ENCODE measurements at regions not wholly inside any gene's neighbourhood (a gene's known extent, or its start where the extent isn't known, plus 50 kb on each side); places are given as distances from the start of the nearest gene placed in this dataset.
A peak's percentile ranks its signal among the peaks of the same experiment; 100 is the strongest.

DNA sequence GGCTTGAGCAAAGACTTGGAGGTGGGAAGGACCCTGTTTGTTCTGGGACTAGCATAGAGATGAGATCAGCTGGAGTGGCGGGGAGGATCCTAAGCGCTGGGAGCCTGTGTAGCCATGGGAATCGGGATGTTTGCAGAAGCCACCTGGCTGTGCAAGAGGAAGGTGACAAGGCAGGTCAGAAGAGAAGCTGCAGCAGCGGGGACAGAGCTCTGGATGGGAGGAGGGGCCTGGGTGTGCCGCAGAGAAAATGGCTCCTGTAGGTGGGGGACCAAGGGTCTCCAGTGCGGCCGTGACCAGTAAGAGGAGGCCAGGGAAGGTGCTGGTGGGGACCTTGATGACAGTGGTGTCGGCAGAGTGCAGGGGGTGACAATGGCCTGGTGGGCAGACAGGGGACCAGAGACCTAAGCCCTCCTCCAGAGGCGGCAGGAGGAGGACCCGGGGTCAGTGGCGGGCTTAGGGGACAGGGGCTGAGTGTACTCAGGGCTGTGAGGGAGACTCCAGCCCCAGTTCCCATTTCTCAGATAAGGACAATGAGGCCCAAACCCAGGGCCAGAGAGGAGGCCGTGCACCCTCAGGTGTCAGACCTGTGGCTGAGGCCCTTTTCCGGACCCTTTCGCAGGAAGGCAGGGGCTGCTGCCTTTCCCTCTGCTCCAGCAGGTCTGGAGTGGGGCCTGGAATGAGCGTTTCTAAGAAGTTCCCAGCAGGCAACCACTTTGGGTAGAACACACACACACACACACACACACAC lies 206.6 kb upstream of the RTL1 start:
- Histone ChIP-seq H3K27ac (no peak overlapping the region), H3K36me3 (no peaks in the 10 kb centered on the region), H3K9me3 (no peaks in the 10 kb centered on the region), H3K4me1 (no peaks in the 10 kb centered on the region), H3K27me3 (no peaks in the 10 kb centered on the region), H3K4me3 (no peak overlapping the region)
- DNase-seq (ENCODE audit: low spot score in 2 of 2): peak; percentile 36 to 45
- 90% methylated on average over 15 of the region's 15 CpGs for WGBS
- TF ChIP-seq POLR2A (IDR thresholded peaks at IDR 0.05): no peak
- TF ChIP-seq, protein P1, sequence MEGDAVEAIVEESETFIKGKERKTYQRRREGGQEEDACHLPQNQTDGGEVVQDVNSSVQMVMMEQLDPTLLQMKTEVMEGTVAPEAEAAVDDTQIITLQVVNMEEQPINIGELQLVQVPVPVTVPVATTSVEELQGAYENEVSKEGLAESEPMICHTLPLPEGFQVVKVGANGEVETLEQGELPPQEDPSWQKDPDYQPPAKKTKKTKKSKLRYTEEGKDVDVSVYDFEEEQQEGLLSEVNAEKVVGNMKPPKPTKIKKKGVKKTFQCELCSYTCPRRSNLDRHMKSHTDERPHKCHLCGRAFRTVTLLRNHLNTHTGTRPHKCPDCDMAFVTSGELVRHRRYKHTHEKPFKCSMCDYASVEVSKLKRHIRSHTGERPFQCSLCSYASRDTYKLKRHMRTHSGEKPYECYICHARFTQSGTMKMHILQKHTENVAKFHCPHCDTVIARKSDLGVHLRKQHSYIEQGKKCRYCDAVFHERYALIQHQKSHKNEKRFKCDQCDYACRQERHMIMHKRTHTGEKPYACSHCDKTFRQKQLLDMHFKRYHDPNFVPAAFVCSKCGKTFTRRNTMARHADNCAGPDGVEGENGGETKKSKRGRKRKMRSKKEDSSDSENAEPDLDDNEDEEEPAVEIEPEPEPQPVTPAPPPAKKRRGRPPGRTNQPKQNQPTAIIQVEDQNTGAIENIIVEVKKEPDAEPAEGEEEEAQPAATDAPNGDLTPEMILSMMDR (IDR thresholded peaks at IDR 0.05): no peak
- TF ChIP-seq POLR2AphosphoS5 (IDR thresholded peaks at IDR 0.05): no peak
- no peak for TF ChIP-seq EP300 (IDR thresholded peaks at IDR 0.05)

DNA sequence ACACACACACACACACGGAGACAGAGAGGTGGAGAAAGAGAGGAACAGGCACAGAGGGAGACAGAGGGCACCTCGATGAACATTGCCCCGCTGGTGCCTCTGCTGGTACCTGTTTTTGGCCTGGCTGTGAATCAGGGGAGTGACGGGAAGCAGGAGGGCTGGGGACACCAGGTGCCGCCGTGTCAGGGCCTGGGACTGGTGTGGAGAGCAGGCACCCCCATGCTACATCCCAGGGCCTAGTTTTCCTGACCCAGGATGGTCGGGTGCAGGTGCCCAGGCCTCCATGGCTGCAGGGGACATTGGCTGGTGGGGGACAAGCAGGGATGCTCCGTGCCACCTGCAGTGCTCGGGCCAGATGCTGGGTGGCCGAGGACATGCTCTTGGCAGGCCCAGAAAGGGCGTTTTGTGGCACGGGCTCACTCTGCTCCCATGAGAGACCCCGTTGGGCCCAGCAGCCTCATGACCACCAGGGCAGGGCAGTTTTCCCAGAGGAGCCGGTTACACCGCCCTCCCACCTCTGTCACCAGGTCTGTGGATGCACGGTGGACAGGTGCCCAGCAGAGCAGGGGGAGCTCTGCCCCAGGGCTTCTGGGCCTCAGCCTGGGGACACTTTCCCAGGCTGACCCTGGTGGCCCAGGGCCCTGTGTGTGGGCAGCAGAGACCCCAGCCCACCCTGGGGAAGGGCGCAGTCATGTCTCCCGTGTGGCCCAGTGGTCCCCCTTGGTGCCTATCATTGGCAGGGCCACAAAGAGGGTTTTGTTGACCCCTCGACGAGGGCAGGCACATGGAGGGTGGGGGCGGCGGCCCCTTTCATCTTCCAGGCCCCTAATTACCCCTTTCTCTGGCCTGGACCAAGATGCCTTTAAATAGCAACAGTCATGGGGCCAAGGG lies 207.5 kb upstream of the RTL1 start:
- no peak overlapping the region for H3K4me3 ChIP-seq
- H3K36me3 ChIP-seq: no peaks in the 10 kb centered on the region
- no peaks in the 10 kb centered on the region for H3K27me3 ChIP-seq
- no peaks in the 10 kb centered on the region for H3K9me3 ChIP-seq
- no peaks in the 10 kb centered on the region for H3K4me1 ChIP-seq
- TF ChIP-seq POLR2A (IDR thresholded peaks at IDR 0.05): no peak
- TF ChIP-seq POLR2AphosphoS5 (IDR thresholded peaks at IDR 0.05): no peak
- 58% methylated on average over 11 of the region's 22 CpGs for WGBS
- H3K27ac ChIP-seq: no peak overlapping the region
- peak; percentile 54 to 58 for DNase-seq (ENCODE audit: low spot score in 2 of 2)

DNA sequence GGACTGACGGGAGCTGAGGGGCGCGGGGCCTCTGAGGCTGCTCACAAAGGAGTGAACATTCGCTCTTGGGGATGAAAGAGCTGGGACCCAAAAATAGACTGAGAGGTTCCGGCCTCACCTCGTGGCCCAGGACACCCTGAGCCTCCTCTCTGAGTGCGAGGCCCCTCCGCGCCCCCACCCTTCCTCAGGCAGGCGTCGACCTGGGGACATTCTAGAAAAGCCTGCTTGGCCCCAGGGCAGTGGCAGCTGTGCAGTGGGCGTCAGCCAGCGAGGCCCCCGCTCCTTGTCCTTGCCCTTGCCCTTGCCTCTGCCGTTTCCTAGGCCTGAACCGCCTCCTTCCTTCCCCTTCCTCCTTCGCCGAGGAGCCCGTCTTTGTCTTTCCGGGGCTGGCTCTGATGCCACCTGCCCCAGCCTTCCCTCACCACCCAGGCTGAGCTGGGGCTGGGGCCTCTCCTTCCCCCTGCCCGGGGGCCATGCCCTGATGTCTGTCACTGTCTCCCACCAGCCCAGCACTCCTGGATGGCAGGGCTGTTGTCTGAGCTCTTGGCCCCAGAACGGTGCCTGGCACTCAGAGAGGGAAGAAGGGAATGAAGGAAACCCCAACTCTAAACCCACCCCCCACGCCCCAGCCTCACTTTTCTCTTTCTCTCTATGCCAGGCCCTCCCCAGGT lies 208.2 kb upstream of the RTL1 start:
- peak; percentile 52 to 63 for DNase-seq (ENCODE audit: low spot score in 2 of 2)
- no peaks in the 10 kb centered on the region for H3K36me3 ChIP-seq
- 45% methylated on average over 22 of the region's 23 CpGs for WGBS
- H3K27ac ChIP-seq: no peak overlapping the region
- no peaks in the 10 kb centered on the region for H3K27me3 ChIP-seq
- H3K4me1 ChIP-seq: no peaks in the 10 kb centered on the region
- no peak overlapping the region for H3K4me3 ChIP-seq
- H3K9me3 ChIP-seq: no peaks in the 10 kb centered on the region
- TF ChIP-seq POLR2A (IDR thresholded peaks at IDR 0.05) (no peak), EP300 (IDR thresholded peaks at IDR 0.05) (no peak), POLR2AphosphoS5 (IDR thresholded peaks at IDR 0.05) (no peak)
- TF ChIP-seq, protein P1 (IDR thresholded peaks at IDR 0.05): no peak

DNA sequence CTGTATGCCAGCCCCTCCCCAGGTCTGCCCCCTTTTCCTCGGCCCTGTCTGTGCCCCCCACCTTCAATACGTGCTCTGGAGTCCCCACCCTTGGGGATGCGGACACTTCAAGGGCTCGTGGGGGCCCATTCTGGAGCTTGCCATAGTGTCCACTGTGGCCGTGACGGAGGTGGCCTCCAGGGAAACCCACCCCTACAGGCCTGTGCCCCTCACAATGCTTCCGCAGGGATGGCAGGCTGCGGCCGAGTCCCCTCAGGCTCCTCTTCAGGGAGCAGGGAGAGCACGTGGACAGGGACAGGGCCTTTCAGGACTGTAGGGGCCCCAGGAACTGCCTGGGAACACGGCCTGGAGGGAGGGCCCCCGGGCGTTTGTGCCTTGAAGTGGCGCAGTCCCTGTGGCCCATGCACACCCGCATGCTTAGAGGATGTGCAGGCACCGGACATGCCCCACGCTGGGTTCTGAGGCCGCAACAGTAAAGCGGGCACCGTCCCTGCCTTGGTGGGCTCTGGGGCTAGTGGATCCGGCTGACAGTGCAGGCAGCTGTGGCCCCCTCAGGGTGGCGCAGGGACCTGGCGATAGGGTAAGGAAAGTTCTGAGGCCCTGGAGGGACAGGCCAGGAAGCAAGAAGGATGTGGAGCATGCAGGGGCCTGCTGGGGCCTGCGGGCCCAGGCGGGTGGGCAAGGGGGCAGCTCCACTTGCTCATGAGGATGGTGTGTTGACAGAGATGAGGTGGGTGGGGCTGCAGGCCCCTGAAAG lies 209.0 kb upstream of the RTL1 start:
- Histone ChIP-seq H3K9me3 (no peaks in the 10 kb centered on the region), H3K4me3 (no peak overlapping the region), H3K27ac (no peak overlapping the region), H3K36me3 (no peaks in the 10 kb centered on the region), H3K4me1 (no peaks in the 10 kb centered on the region), H3K27me3 (no peaks in the 10 kb centered on the region)
- TF ChIP-seq POLR2AphosphoS5 (IDR thresholded peaks at IDR 0.05) (no peak), EP300 (IDR thresholded peaks at IDR 0.05) (no peak)
- TF ChIP-seq, protein P1 (IDR thresholded peaks at IDR 0.05): no peak
- 76% methylated on average over 20 of the region's 25 CpGs for WGBS
- DNase-seq (ENCODE audit: low spot score in 2 of 2): peak; percentile 49 to 65

DNA sequence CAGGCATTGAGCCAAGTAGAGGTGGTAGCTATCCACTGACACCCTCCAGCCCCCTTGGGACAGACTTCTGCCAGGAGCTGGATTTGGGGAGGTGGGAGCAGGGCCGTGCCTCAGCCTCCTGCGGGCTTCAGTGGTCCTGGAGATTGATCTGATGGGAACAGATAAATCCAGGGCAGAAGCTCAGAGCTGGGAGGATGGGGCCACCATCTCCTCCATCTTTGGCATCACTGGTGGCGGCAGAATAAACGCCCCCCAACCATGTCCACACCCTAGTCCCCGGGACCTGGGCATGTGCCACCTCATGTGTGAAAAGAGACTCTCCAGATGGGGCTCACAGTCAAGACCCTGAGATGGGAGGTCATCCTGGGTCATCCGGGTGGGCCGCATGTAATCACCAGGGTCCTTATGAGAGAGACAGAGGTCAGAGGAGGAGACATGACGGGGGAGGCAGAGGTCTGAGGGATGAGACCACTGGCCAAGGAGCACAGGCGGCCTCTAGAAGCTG lies 209.6 kb upstream of the RTL1 start:
- H3K27me3 ChIP-seq: peaks cover under 1% of the 10 kb centered on the region
- H3K27ac ChIP-seq: no peak overlapping the region
- peak; percentile 37 to 55 for DNase-seq (ENCODE audit: low spot score in 2 of 2)
- H3K9me3 ChIP-seq: no peaks in the 10 kb centered on the region
- H3K4me3 ChIP-seq: no peak overlapping the region
- no peaks in the 10 kb centered on the region for H3K36me3 ChIP-seq
- no peak for TF ChIP-seq POLR2A (IDR thresholded peaks at IDR 0.05)
- no peak for TF ChIP-seq EP300 (IDR thresholded peaks at IDR 0.05)
- TF ChIP-seq POLR2AphosphoS5 (IDR thresholded peaks at IDR 0.05): no peak
- TF ChIP-seq, protein P1 (IDR thresholded peaks at IDR 0.05): no peak
- H3K4me1 ChIP-seq: no peaks in the 10 kb centered on the region
- 89% methylated on average over 6 of the region's 9 CpGs for WGBS

Measured in suprapubic skin (tissue), 4 donors.